Keratinocyte (primary cell): ENCODE measurements at regions not wholly inside any gene's neighbourhood (a gene's known extent, or its start where the extent isn't known, plus 50 kb on each side); places are given as distances from the start of the nearest gene placed in this dataset.

Experiments used
- DNase-seq: peaks from one replicate; pipeline ENCODE4 v3.0.0-alpha.2; 2011; ENCODE audit warnings: low read depth, missing footprints, low spot score
- FAIRE-seq: peaks from 2 replicates; lab custom pipeline; 2011; peaks lifted over from hg19 to GRCh38; lab: Jason Lieb, UNC
- H2AFZ ChIP-seq: 2 replicates; pipeline ENCODE4 v1.6.0; 2012; ENCODE audit warnings: low read length, control low read depth, inconsistent platforms; ENCODE audit not compliant: control insufficient read depth
- H3K27ac ChIP-seq: 2 replicates; pipeline ENCODE4 v1.5.1; 2011; ENCODE audit warnings: low read length; ENCODE audit not compliant: control insufficient read depth, insufficient read depth
- H3K27me3 ChIP-seq: 3 replicates; pipeline ENCODE4 v1.6.0; 2011; ENCODE audit warnings: low read length; ENCODE audit not compliant: control insufficient read depth, insufficient read depth; ENCODE audit errors: extremely low read depth
- H3K36me3 ChIP-seq, 2 experiments: 2 replicates in 1 of 2; 3 replicates in 1 of 2; pipeline ENCODE4 v1.5.1; 2011; ENCODE audit warnings: low read length in 2 of 2, mild to moderate bottlenecking in 1 of 2; ENCODE audit not compliant: control insufficient read depth in 2 of 2, insufficient read depth in 2 of 2; ENCODE audit errors: extremely low read depth in 1 of 2
- H3K4me1 ChIP-seq: 3 replicates; pipeline ENCODE4 v1.5.1; 2011; ENCODE audit warnings: low read length; ENCODE audit not compliant: control insufficient read depth, insufficient read depth; ENCODE audit errors: extremely low read depth
- H3K4me2 ChIP-seq: 3 replicates; pipeline ENCODE4 v1.6.0; 2011; ENCODE audit warnings: low read depth, low read length; ENCODE audit not compliant: control insufficient read depth, insufficient read depth; ENCODE audit errors: extremely low read depth
- H3K4me3 ChIP-seq, 3 experiments: fragments of 200-600 bp in 1 of 3; sonication (generic) in 1 of 3; 2 replicates in 2 of 3; 3 replicates in 1 of 3; pipeline ENCODE4 v1.5.1; 2011 to 2016; ENCODE audit warnings: low read length in 3 of 3, mild to moderate bottlenecking in 3 of 3, control low read depth in 2 of 3, inconsistent platforms in 1 of 3, low read depth in 1 of 3, mixed read lengths in 1 of 3, mixed run types in 1 of 3, moderate library complexity in 1 of 3; ENCODE audit not compliant: control insufficient read depth in 2 of 3, insufficient read depth in 2 of 3; ENCODE audit errors: extremely low read depth in 1 of 3
- H3K79me2 ChIP-seq: 2 replicates; pipeline ENCODE4 v1.6.0; 2012; ENCODE audit warnings: low read length; ENCODE audit not compliant: control insufficient read depth, insufficient read depth
- H3K9ac ChIP-seq: 3 replicates; pipeline ENCODE4 v1.6.0; 2011; ENCODE audit warnings: low read length; ENCODE audit not compliant: control insufficient read depth, insufficient read depth; ENCODE audit errors: extremely low read depth
- H3K9me1 ChIP-seq: 3 replicates; pipeline ENCODE4 v1.6.0; 2011; ENCODE audit warnings: low read length; ENCODE audit not compliant: control insufficient read depth, insufficient read depth; ENCODE audit errors: extremely low read depth
- H3K9me3 ChIP-seq: 2 replicates; pipeline ENCODE4 v1.5.1; 2012; ENCODE audit warnings: low read depth, low read length; ENCODE audit not compliant: control insufficient read depth
- H4K20me1 ChIP-seq: 3 replicates; pipeline ENCODE4 v1.6.0; 2011; ENCODE audit warnings: low read length; ENCODE audit not compliant: control insufficient read depth, insufficient read depth; ENCODE audit errors: extremely low read depth
- EZH2 ChIP-seq: IDR thresholded peaks from one replicate; pipeline ENCODE4 v1.6.1; 2012; ENCODE audit warnings: inconsistent platforms, mild to moderate bottlenecking, low read length, moderate library complexity
- dilution Hi-C: fragments of 300-500 bp; cut with MboI; formaldehyde crosslinking; loops from one replicate; pipeline ENCODE4 v1.7.0; 2020; ENCODE audit warnings: low sequenced_read_pairs; ENCODE audit not compliant: extremely low pct_ligation_motif_present
- TF ChIP-seq, protein P1 (sequence below), 3 experiments: IDR thresholded peaks in 1 of 3; conservative IDR thresholded peaks in 1 of 3; optimal IDR thresholded peaks in 1 of 3; 2 replicates in 2 of 3; 3 replicates in 1 of 3; pipeline versions ENCODE3 to v1.5.1; 2011; ENCODE audit warnings: low read length in 3 of 3, mild to moderate bottlenecking in 3 of 3, moderate library complexity in 2 of 3, control low read depth in 1 of 3, inconsistent platforms in 1 of 3; ENCODE audit not compliant: insufficient read depth in 2 of 3; ENCODE audit errors: extremely low read depth in 1 of 3

DNA sequence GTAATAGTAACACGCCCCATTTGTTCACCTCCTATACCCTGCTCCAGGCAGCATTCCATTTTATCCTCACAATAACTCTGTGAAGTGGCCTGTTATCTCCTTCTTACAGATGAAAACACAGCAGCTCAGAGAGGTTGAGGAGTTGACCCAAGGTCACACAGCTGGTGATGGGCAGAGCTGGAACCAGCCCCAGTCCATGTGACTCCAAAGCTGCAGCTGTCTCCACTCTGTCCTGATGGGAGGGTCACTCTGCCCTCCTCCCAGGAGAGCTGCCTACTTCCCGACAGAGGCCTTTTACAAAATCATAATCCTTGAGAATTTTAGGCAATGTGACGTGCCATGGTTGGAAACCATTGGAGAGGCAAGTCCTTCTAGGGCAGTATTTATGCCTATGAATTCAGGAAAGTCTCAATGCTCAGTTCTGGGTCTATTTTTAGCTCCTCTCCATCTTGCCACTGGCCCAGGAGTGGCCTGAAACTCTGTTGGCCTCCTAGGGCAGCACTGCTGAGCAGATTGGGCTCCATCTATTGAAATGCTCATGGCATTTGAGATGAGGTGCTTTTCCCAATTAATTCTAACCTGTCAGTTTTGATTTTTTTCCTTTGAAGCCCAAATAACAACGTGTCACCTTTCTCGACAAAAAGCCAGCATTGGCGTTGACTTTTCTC lies 50.1 kb upstream of the KCNK12 start:
- Histone ChIP-seq H3K9me1 (no peaks in the 10 kb centered on the region), H3K36me3 (no peaks in the 10 kb centered on the region), H3K4me2 (no peak overlapping the region), H3K9ac (no peak overlapping the region), H3K27ac (no peak overlapping the region), H3K4me1 (no peaks in the 10 kb centered on the region), H4K20me1 (no peaks in the 10 kb centered on the region), H3K79me2 (no peaks in the 10 kb centered on the region), H3K27me3 (peaks cover 5% of the 10 kb centered on the region), H2AFZ (no peak overlapping the region), H3K4me3 (no peak overlapping the region), H3K9me3 (no peaks in the 10 kb centered on the region)
- FAIRE-seq: no peak
- TF ChIP-seq EZH2: no peak
- TF ChIP-seq, protein P1, sequence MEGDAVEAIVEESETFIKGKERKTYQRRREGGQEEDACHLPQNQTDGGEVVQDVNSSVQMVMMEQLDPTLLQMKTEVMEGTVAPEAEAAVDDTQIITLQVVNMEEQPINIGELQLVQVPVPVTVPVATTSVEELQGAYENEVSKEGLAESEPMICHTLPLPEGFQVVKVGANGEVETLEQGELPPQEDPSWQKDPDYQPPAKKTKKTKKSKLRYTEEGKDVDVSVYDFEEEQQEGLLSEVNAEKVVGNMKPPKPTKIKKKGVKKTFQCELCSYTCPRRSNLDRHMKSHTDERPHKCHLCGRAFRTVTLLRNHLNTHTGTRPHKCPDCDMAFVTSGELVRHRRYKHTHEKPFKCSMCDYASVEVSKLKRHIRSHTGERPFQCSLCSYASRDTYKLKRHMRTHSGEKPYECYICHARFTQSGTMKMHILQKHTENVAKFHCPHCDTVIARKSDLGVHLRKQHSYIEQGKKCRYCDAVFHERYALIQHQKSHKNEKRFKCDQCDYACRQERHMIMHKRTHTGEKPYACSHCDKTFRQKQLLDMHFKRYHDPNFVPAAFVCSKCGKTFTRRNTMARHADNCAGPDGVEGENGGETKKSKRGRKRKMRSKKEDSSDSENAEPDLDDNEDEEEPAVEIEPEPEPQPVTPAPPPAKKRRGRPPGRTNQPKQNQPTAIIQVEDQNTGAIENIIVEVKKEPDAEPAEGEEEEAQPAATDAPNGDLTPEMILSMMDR (optimal IDR thresholded peaks at IDR 0.05 in 1 of 3, IDR thresholded peaks at IDR 0.05 in 1 of 3, conservative IDR thresholded peaks at IDR 0.05 in 1 of 3; ENCODE audit: extremely low read depth in 1 of 3, insufficient read depth in 2 of 3, low read length in 3 of 3): no peak
- no peak for DNase-seq
- dilution Hi-C loops: no loop called here
